ENCODE measurements at regions not wholly inside any gene's neighbourhood (a gene's known extent, or its start where the extent isn't known, plus 50 kb on each side); places are given as distances from the start of the nearest gene placed in this dataset.
"Not testable (repeated sequence)": the region's sequence is repeated elsewhere in the genome, so short reads cannot be mapped to it uniquely, and the experiment has no call there.

DNA sequence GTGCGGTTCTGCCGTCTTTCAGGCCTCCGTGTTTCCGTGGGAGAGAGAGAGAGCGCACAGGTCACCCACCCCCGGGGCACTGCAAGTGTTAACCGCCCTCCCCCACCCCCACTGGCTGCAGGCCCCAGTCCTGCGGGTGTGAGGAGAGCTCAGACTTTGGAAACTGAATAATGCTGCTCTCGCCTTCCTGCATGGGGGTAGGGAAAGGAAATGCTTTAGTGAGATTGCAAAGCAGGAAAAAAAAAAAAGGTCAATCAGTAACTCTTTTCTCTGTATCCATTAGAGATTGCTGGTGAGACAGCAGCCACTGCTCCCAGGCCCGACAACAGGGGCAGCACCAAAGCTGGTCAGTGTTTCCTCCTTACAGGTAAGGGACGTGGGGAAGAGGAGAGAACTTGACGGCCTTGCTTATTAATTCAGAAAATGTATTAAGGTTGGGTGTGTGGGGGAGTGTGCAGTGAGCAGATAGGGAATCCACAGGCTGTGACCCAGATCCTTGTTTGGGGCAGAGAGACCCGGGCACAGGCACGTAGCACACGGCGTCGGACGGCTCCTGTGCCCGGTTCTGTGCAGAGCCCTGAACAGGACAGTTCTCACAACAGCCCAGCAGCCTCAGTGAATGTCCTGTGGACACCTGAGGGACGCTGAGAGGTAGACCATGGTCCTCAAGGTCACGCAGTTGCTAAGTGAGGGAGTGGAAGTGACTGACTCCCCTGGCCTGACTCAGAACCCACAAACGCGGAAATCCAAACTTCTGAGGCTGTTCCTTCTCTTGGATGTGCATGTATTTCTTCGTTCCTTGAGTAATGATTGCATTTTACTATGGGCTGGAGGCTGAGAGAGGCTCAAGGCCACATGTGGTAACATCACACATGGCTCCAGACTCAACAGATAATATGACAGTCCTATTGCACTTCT, 156.5 kb downstream of the FOXL1 start:
- no peaks in the 10 kb centered on the region for H3K9me3 Mint-ChIP-seq
- no peaks in the 10 kb centered on the region for H3K4me1 Mint-ChIP-seq (ENCODE audit: low read depth)
- H3K36me3 Mint-ChIP-seq (ENCODE audit: insufficient read depth in 2 of 2) = no peaks in the 10 kb centered on the region
- H3K27me3 Mint-ChIP-seq (ENCODE audit: low read depth) = peaks cover 50% of the 10 kb centered on the region
- H3K4me3 Mint-ChIP-seq = no peak overlapping the region
- ATAC-seq (replicated peaks in 1 of 2) (no peak), DNase-seq (no peak)
- H3K27ac Mint-ChIP-seq = no peak overlapping the region

DNA sequence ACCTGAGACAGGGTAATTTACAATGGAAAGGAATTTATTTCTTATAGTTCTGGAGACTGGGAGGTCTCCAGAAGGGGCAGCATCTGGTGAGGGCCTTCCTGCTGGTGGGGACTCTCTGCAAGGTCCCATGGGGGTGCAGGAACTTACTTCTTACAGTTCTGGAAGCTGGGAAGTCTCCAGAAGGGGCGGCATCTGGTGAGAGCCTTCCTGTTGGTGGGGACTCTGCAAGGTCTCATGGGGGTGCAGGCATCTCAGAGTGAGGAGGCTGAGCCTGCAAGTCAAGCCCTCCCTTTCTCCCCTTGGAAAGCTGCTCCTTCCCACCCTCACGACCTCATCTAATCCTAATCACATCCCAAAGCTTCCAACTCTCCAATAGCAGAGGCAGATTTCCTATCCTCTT, 157.4 kb downstream of the FOXL1 start:
- H3K4me3 Mint-ChIP-seq = no peak overlapping the region
- ATAC-seq (replicated peaks in 1 of 2) (no peak), DNase-seq (no peak)
- peaks cover under 1% of the 10 kb centered on the region for H3K4me1 Mint-ChIP-seq (ENCODE audit: low read depth)
- H3K36me3 Mint-ChIP-seq (ENCODE audit: insufficient read depth in 2 of 2) = no peaks in the 10 kb centered on the region
- H3K27me3 Mint-ChIP-seq (ENCODE audit: low read depth) = peaks cover 51% of the 10 kb centered on the region
- no peaks in the 10 kb centered on the region for H3K9me3 Mint-ChIP-seq
- H3K27ac Mint-ChIP-seq = no peak overlapping the region

DNA sequence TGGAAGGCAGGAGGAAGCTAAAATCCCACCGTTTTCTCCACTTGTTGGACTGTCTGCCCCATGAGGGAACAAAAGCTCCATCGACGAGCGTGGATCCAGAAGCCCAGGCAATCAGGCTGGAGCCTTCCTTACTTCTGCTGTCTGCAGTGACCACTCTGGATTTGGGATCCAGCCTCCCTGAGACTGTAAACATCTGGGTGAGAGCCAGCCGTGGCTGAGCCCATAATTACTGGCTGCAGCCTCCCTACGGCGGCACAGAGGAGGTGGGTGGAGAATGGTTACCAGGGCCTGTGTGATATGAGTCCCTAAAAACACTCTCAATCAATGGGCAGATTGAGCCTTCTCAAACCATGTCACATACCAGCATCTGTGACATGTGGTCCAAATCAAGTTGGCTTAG, 158.2 kb downstream of the FOXL1 start:
- Mint-ChIP-seq H3K4me1 (ENCODE audit: low read depth) (peaks cover 8% of the 10 kb centered on the region), H3K9me3 (no peaks in the 10 kb centered on the region), H3K4me3 (no peak overlapping the region), H3K27me3 (ENCODE audit: low read depth) (peaks cover 57% of the 10 kb centered on the region), H3K27ac (no peak overlapping the region), H3K36me3 (ENCODE audit: insufficient read depth in 2 of 2) (no peaks in the 10 kb centered on the region)
- DNase-seq = no peak
- ATAC-seq (replicated peaks in 1 of 2) = no peak

DNA sequence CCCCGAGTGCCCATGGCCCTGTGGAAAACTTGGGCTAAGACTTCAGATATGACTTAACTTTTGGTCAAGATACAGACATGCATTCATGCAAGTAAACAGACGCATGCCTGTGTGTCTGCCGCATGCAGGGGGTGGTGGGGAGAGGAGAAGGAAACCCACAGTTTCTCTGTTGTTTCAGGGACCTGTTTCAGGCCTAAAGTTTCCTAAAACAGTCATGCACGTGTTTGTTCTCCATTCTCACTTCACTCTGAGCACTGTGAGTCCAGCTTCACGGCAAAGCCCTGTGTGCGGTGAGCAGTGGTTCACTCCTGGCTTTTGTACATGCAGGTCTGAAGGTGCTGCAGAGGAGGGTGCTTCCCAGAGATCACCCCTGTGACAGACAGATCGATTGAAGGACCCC, 158.7 kb downstream of the FOXL1 start:
- Mint-ChIP-seq H3K4me1 (ENCODE audit: low read depth) (peaks cover 10% of the 10 kb centered on the region), H3K36me3 (ENCODE audit: insufficient read depth in 2 of 2) (no peaks in the 10 kb centered on the region), H3K4me3 (no peak overlapping the region), H3K27me3 (ENCODE audit: low read depth) (peaks cover 60% of the 10 kb centered on the region), H3K27ac (no peak overlapping the region), H3K9me3 (no peaks in the 10 kb centered on the region)
- no peak for ATAC-seq (replicated peaks in 1 of 2)
- no peak for DNase-seq

DNA sequence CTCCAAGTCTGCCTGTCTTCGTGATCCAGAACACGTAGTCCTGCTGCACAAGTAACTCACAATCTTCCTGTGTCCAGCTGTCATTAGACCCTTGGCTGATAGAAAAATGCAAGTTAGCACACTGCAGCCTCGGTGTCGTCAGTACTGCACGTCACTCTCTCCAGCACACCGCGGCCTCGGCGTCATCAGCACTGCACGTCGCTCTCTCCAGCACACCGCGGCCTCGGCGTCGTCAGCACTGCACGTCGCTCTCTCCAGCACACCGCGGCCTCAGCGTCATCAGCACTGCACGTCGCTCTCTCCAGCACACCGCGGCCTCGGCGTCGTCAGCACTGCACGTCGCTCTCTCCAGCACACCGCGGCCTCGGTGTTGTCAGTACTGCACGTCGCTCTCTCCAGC, 160.0 kb downstream of the FOXL1 start:
- not testable (repeated sequence) for ATAC-seq (replicated peaks in 1 of 2); H3K4me3 Mint-ChIP-seq; H3K36me3 Mint-ChIP-seq (ENCODE audit: insufficient read depth in 2 of 2); H3K9me3 Mint-ChIP-seq; DNase-seq; H3K4me1 Mint-ChIP-seq (ENCODE audit: low read depth); H3K27ac Mint-ChIP-seq
- H3K27me3 Mint-ChIP-seq (ENCODE audit: low read depth) = peaks cover 57% of the 10 kb centered on the region

DNA sequence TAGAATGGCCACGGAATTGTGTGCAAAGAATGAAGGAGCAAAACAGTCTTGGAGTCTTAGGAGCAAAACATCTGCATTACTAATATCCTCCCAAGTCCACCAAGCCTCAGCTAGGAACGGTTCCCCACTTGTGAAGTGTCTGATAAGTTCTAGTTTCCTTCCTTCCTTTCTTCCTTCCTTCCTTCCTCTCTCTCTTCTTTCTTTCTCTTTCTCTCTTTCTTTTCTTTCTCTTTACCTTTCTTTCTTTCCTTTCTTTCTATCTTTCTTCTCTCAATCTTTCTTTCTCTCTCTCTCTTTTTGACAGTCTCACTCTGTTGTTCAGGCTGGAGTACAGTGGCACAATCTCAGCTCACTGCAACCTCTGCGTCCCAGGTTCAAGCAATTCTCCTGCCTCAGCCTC, 160.8 kb downstream of the FOXL1 start:
- Mint-ChIP-seq H3K4me3 (no peak overlapping the region), H3K27ac (no peak overlapping the region), H3K36me3 (ENCODE audit: insufficient read depth in 2 of 2) (no peaks in the 10 kb centered on the region), H3K9me3 (no peaks in the 10 kb centered on the region), H3K4me1 (ENCODE audit: low read depth) (peaks cover 10% of the 10 kb centered on the region), H3K27me3 (ENCODE audit: low read depth) (peaks cover 51% of the 10 kb centered on the region)
- no peak for ATAC-seq (replicated peaks in 1 of 2)
- DNase-seq = no peak

DNA sequence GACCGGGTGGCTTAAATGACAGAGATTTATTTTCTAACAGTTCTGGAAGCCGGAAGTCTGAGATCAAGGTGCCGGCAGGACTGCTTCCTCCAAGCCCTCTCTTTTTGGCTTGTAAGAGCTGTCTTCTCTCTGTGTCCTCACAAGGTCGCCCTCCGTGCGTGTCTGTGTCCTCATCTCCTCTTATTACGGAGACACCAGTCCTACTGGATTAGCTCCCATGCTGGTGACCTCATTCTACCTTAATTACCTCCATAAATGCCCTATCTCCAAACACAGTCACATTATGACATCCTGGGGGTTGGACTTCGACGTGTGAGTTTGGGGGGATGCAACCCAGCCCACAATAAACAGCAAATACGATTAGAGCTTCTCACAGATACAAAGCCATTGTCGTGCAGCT, 161.5 kb downstream of the FOXL1 start:
- DNase-seq = no peak
- Mint-ChIP-seq H3K4me1 (ENCODE audit: low read depth) (peaks cover 10% of the 10 kb centered on the region), H3K4me3 (no peak overlapping the region), H3K9me3 (no peaks in the 10 kb centered on the region), H3K27ac (no peak overlapping the region), H3K36me3 (ENCODE audit: insufficient read depth in 2 of 2) (no peaks in the 10 kb centered on the region), H3K27me3 (ENCODE audit: low read depth) (peaks cover 45% of the 10 kb centered on the region)
- no peak for ATAC-seq (replicated peaks in 1 of 2)

DNA sequence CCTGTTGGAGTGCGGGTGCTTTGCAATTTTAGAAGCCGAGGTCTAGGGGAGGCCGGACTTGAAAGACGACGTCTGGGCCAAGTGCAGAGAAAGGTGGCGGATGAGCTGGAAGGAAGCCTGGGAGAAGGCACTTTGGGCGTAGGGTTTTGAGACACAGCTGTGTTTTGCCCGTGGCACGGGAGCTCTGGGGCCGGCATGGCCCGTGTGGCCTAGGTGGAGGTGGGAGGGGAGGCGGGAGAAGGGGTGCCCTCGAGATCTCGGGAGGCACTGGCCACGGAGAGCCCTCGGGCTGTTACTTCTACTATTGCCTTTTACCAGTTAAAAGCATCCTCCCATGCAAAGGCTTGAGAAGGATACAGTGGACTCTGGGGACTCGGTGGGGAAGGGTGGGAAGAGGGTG, 161.9 kb downstream of the FOXL1 start:
- ATAC-seq (replicated peaks in 1 of 2) (no peak), DNase-seq (no peak)
- Mint-ChIP-seq H3K27me3 (ENCODE audit: low read depth) (peaks cover 44% of the 10 kb centered on the region), H3K4me3 (no peak overlapping the region), H3K27ac (no peak overlapping the region), H3K36me3 (ENCODE audit: insufficient read depth in 2 of 2) (no peaks in the 10 kb centered on the region), H3K9me3 (no peaks in the 10 kb centered on the region), H3K4me1 (ENCODE audit: low read depth) (peaks cover 10% of the 10 kb centered on the region)

DNA sequence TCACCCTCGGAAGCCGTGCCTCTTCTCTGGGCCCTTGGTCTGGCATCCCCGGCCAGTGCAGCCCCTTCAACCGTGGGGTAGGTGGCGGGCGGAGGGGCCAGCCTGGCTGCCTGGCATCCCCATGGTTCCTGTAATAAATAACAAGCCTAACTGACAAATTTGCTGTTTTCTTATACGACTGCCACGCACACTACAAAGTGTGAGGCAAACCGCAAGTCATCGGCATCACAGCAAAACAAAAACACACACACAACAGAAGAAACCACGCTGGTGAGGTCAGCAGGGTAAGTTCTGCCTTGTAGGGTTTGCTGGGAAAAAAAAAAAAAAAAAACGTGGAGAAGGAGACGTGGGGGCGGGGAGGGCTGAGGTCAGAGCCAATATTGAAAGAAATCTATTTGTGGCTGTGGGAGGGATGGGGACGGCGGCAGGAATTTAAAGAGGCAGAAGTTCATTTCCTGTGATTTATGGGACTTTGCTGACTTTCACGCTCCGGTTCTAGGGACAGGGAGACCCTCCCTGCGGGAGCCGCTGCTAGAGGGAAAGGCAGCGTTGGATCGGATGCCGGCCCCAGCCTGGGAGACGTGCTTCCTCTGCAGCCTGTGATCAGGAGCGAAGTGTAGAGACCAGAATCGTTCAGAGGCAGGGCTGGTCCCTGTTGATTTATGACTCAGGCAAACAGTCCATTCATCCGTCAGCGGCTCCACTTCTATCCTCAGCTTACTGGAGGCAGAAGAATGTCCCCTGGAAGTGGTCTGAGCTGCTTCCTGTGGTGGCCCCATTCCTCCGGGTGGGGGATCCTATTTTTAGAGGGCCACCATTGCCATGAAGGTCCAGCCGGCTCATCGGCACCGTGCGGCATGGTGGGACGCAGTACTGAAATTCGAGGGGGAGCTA, 162.8 kb downstream of the FOXL1 start:
- peaks cover 10% of the 10 kb centered on the region for H3K4me1 Mint-ChIP-seq (ENCODE audit: low read depth)
- peak overlapping the region; percentile 69 to 71 for H3K4me3 Mint-ChIP-seq
- no peaks in the 10 kb centered on the region for H3K9me3 Mint-ChIP-seq
- H3K36me3 Mint-ChIP-seq (ENCODE audit: insufficient read depth in 2 of 2) = no peaks in the 10 kb centered on the region
- peak overlapping the region; percentile 29 for H3K27ac Mint-ChIP-seq
- DNase-seq (no peak), ATAC-seq (replicated peaks in 1 of 2) (peak in 1 of 2 donors; percentile 42)
- peaks cover 44% of the 10 kb centered on the region for H3K27me3 Mint-ChIP-seq (ENCODE audit: low read depth)

DNA sequence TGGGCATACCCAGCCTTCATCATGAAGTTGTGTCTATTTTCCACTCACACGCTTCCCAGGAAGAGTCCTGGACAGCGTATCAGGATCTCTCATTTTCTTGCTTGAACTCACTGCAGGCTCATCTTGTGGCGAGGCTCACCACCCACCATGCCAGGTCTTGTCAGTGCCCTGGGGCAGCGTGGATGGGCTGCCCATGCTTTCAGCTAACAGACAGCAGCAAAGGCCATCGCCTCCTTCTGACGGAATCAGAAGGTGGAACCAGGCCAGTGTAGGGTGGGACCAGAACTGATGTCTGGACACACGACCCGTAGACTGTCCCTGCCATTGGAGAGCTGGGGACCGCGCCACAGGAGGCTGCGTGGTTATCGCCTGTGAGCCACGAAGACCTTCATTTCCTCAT, 169.4 kb downstream of the FOXL1 start:
- no peak overlapping the region for H3K4me3 Mint-ChIP-seq
- no peaks in the 10 kb centered on the region for H3K9me3 Mint-ChIP-seq
- H3K27me3 Mint-ChIP-seq (ENCODE audit: low read depth) = peaks cover under 1% of the 10 kb centered on the region
- H3K27ac Mint-ChIP-seq = no peak overlapping the region
- H3K36me3 Mint-ChIP-seq (ENCODE audit: insufficient read depth in 2 of 2) = no peaks in the 10 kb centered on the region
- no peak for DNase-seq
- no peaks in the 10 kb centered on the region for H3K4me1 Mint-ChIP-seq (ENCODE audit: low read depth)
- ATAC-seq (replicated peaks in 1 of 2) = no peak

DNA sequence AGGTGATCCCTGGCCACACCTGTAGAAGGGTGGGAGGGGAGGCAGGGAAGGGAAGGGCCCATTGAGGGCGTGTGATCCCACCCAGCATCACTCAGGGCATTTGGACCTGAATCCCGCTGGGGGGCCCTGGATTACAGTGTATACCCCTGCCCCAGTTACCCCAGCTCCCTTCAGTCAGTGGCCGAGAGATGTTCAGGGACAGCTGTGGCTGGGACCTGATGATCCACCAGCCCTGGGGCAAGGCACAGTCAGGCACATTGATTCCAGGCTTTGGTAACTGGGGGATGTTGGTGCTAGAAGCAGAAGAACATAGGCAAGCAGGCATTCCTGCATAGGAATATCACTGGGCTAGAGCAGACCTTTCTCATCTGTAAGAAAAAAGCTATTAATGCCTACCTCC, 170.3 kb downstream of the FOXL1 start:
- H3K27me3 Mint-ChIP-seq (ENCODE audit: low read depth) = no peaks in the 10 kb centered on the region
- no peak for ATAC-seq (replicated peaks in 1 of 2)
- no peaks in the 10 kb centered on the region for H3K4me1 Mint-ChIP-seq (ENCODE audit: low read depth)
- no peak for DNase-seq
- H3K27ac Mint-ChIP-seq = no peak overlapping the region
- H3K36me3 Mint-ChIP-seq (ENCODE audit: insufficient read depth in 2 of 2) = no peaks in the 10 kb centered on the region
- no peaks in the 10 kb centered on the region for H3K9me3 Mint-ChIP-seq
- no peak overlapping the region for H3K4me3 Mint-ChIP-seq

DNA sequence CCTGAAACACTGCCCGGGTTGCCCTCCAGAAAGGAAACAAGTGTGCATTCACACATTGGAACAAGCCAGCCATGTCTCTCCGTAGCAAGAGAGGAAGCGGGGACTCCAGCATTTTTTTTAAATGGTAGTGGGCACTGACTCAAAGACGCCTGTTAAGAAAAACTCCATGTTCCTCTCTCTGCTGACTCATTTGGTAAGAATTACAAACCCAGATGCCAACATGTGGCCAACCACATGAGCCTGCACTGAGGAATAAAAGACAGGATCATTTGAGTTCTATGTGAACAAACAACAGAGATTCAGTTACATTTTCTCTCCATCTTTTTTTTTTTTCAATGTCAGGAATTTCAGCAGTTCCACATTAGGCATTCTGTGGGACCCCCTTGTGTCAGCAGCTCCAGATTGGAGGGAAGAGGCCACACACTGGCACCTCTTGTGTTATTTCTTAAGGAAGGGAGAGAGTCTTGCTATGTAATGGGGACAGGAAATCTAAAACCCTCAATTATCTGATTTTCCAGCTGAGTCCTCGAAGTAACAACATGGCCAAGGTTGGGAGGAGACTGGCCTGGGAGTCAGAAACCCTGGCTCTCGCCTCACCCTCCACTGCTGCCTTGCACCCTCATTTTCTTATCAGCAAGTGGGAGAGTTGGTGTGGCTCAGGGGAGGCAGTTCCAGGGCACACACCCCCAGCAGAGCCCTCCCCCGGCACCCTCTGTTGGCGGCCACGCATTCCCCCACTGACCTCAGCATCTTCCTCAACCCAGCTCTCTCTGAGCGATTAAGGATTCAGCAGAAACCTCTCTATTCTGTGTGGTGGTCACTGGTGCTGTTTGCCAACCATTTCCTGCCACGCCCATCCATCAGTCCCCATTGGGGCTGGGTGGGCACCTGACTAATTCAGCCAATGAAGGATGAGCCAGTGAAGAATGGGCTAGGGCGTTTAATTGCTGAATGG, 173.0 kb downstream of the FOXL1 start:
- ATAC-seq (replicated peaks in 1 of 2) (no peak), DNase-seq (no peak)
- no peaks in the 10 kb centered on the region for H3K27me3 Mint-ChIP-seq (ENCODE audit: low read depth)
- H3K9me3 Mint-ChIP-seq = no peaks in the 10 kb centered on the region
- H3K4me3 Mint-ChIP-seq = no peak overlapping the region
- H3K27ac Mint-ChIP-seq = no peak overlapping the region
- no peaks in the 10 kb centered on the region for H3K4me1 Mint-ChIP-seq (ENCODE audit: low read depth)
- no peaks in the 10 kb centered on the region for H3K36me3 Mint-ChIP-seq (ENCODE audit: insufficient read depth in 2 of 2)

All from activated T-cell treated with anti-CD3 and anti-CD28 coated beads, Interleukin-2, amount 50 U/mL, for 72 hours (primary cell).